Lower leg skin (tissue), 4 donors: ENCODE measurements at regions not wholly inside any gene's neighbourhood (a gene's known extent, or its start where the extent isn't known, plus 50 kb on each side); places are given as distances from the start of the nearest gene placed in this dataset.

Experiments used
- DNase-seq, 2 donors: peaks; one replicate each; pipeline ENCODE4 v3.0.0-alpha.2; 2019; ENCODE audit warnings: low spot score in 2 of 2
- H3K4me3 ChIP-seq: fragments of 200-600 bp; sonication (generic); 2 replicates; pipeline ENCODE4 v1.5.1; 2017; ENCODE audit warnings: mild to moderate bottlenecking, low read depth; ENCODE audit not compliant: poor library complexity, severe bottlenecking
- CTCF ChIP-seq, 3 donors: fragments of 450-650 bp; IDR thresholded peaks; one replicate each; pipeline ENCODE4 v1.5.1; 2016; ENCODE audit warnings: antibody characterized with exemption in 3 of 3, mild to moderate bottlenecking in 3 of 3, moderate library complexity in 2 of 3
- POLR2A ChIP-seq, 2 donors: fragments of 450-650 bp; IDR thresholded peaks; one replicate each; pipeline ENCODE4 v1.6.1; 2016 to 2017; ENCODE audit warnings: antibody characterized with exemption in 2 of 2, mild to moderate bottlenecking in 1 of 2, moderate library complexity in 1 of 2
- WGBS, 2 donors: methylation state at CpG; one replicate each; pipeline ENCODE4 v1.1.5; 2018; 5-methylcytosine and 5-hydroxymethylcytosine counted together
- intact Hi-C: fragments of 100-400 bp; cut with DNase I; formaldehyde crosslinking; loops from one replicate; pipeline ENCODE4 v1.15.0; 2023; ENCODE audit warnings: low total_unique reads

GRCh38 chr13:111879719-111880118 is 187.2 kb upstream of the SOX1 start:
- H3K4me3 ChIP-seq = no peak overlapping the region
- DNase-seq = no peak
- WGBS, 2 donors = 54 to 57% methylated on average over 5 of the region's 5 CpGs
- intact Hi-C loops = no loop called here
- TF ChIP-seq POLR2A (IDR thresholded peaks at IDR 0.05) = no peak
- no peak for TF ChIP-seq CTCF (IDR thresholded peaks at IDR 0.05)

GRCh38 chr13:111880185-111880584 is 186.8 kb upstream of the SOX1 start:
- 49 to 54% methylated on average over 6 of the region's 6 CpGs for WGBS, 2 donors
- peak in 1 of 2 donors; percentile 66 for DNase-seq
- no peak overlapping the region for H3K4me3 ChIP-seq
- intact Hi-C loops = no loop called here
- no peak for TF ChIP-seq POLR2A (IDR thresholded peaks at IDR 0.05)
- no peak for TF ChIP-seq CTCF (IDR thresholded peaks at IDR 0.05)

GRCh38 chr13:111881700-111882099 is 185.2 kb upstream of the SOX1 start:
- 90 to 93% methylated on average over 8 of the region's 8 CpGs for WGBS, 2 donors
- intact Hi-C loops = no loop called here
- DNase-seq = no peak
- no peak for TF ChIP-seq POLR2A (IDR thresholded peaks at IDR 0.05)
- no peak overlapping the region for H3K4me3 ChIP-seq

- WGBS, 2 donors = 67 to 77% methylated on average over 6 of the region's 6 CpGs
- intact Hi-C loops = no loop called here
- no peak overlapping the region for H3K4me3 ChIP-seq
- DNase-seq = no peak
- TF ChIP-seq CTCF (IDR thresholded peaks at IDR 0.05) (no peak), POLR2A (IDR thresholded peaks at IDR 0.05) (no peak)
Observed at GRCh38 chr13:111882351-111882750, 184.6 kb upstream of the SOX1 start.

GRCh38 chr13:111883571-111884343 is 183.2 kb upstream of the SOX1 start:
- intact Hi-C loops = no loop called here
- no peak for TF ChIP-seq POLR2A (IDR thresholded peaks at IDR 0.05)
- TF ChIP-seq CTCF (IDR thresholded peaks at IDR 0.05) = no peak
- DNase-seq = no peak
- 75 to 82% methylated on average over 17 of the region's 17 CpGs for WGBS, 2 donors
- no peak overlapping the region for H3K4me3 ChIP-seq

- H3K4me3 ChIP-seq = no peak overlapping the region
- TF ChIP-seq POLR2A (IDR thresholded peaks at IDR 0.05) = no peak
- TF ChIP-seq CTCF (IDR thresholded peaks at IDR 0.05) = no peak
- intact Hi-C loops = no loop called here
- WGBS, 2 donors = 66 to 74% methylated on average over 7 of the region's 7 CpGs
- DNase-seq = peak in 1 of 2 donors; percentile 65
Observed at GRCh38 chr13:111886217-111886945, 180.6 kb upstream of the SOX1 start.
